Medulla oblongata (tissue), 1 donor: ENCODE measurements at regions not wholly inside any gene's neighbourhood (a gene's known extent, or its start where the extent isn't known, plus 50 kb on each side); places are given as distances from the start of the nearest gene placed in this dataset.
"Not testable (repeated sequence)": the region's sequence is repeated elsewhere in the genome, so short reads cannot be mapped to it uniquely, and the experiment has no call there.

Experiments
- DNase-seq: peaks from one replicate; pipeline ENCODE4 v3.0.0-alpha.2; 2015; ENCODE audit errors: extremely low spot score

GRCh38 chr5:104611135-104611767 lies 1048.7 kb upstream of the NUDT12 start:
- DNase-seq, result peak; percentile 5

- no peak for DNase-seq
Observed at GRCh38 chr5:104606258-104606829, 1043.8 kb upstream of the NUDT12 start.

DNA sequence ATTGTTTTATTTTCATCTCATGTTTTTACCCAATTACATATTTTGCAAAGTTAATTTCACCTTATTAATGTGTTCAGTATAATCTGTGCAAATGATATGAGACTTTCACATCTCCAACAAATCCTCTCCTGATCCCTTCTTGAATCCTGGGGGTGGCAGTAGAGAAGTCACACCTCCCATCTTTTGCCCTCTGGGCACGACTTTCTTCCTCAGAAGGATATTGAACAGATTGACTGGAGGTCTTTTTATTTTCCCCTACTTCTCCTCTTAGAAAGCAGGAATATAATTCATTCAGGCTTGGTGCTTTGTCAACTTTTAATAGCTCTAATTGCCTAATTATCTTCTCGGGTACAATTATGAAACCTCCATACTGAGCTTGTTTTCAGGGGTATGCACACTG lies 1037.1 kb upstream of the NUDT12 start:
- no peak for DNase-seq

DNA sequence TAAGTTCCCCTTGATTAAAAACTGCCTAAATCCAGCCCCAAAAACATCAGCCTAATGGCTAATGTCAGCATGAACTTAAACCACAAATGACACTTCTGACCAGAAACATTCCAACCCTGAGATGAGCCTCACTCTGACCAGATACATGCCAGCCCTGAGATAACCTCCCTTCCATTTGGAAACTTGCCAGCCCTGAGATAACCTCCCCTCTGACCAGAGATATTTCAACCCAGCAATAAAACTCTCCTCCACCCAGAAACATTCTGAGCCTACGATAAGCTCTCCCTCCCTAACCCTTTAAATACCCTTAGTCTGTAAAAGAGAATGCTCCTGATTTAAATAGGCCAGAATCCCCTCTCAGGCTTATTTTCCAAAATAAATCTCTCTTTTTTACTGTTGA lies 1035.7 kb upstream of the NUDT12 start:
- DNase-seq, result no peak

- DNase-seq, result no peak
Observed at GRCh38 chr5:104594850-104595249, 1032.3 kb upstream of the NUDT12 start.

DNA sequence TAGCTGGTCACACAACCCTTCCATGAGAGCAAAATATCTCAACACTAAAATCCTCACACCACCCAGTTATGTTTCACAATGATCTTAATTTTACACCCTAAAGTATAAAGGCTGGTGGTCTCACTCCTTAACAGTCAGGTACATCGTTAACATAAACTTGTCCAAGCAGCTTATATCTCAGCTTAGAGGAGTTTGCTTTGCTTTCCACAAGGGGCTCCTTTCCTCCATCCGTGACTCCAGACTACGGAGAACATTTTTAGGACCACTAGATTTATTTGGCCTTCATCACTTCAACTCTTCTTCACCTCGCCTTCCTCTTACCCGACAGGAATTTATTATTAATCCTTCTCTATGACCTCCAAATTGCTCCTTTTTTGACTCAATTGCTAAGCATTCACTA lies 1014.1 kb upstream of the NUDT12 start:
- no peak for DNase-seq

GRCh38 chr5:104573949-104574709 lies 1011.5 kb upstream of the NUDT12 start:
- peak; percentile 35 for DNase-seq

DNA sequence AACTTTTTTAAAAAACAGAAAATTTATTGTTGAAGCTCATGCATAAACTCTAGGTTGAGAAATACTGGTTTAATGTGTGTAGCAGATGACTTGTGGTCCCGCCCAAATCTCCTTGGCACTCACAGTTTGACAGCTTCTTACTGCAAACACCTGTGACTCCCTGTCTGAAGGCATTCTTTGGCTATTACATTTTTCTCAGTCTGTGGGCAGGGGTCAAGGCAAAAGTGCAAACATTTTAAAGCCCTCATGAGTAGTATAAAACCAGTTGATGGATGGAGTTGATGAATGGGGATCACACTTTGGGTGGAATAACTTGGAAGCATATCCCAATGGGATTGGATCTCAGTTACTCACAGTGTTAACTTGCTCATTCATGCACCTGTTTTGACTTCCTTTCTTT lies 1007.0 kb upstream of the NUDT12 start:
- DNase-seq, result no peak

DNA sequence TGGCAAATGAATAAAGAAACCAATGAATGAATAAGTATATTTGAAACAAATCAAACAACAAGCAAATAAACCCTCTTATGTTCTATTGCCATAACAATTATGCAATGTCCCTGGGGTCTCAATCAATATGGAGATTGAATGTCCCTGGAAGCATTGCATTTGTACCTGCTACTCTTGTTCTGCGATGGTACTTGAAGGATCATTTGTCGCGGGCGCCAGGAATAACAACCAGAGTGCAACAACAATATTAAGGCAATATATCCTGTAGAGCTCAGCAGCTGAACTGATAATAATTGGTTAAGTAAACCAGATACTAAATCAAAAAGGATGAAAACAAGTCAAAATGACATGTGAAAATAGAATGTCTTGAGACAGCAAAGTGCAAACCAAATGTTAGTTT lies 1001.9 kb upstream of the NUDT12 start:
- DNase-seq, result no peak

DNA sequence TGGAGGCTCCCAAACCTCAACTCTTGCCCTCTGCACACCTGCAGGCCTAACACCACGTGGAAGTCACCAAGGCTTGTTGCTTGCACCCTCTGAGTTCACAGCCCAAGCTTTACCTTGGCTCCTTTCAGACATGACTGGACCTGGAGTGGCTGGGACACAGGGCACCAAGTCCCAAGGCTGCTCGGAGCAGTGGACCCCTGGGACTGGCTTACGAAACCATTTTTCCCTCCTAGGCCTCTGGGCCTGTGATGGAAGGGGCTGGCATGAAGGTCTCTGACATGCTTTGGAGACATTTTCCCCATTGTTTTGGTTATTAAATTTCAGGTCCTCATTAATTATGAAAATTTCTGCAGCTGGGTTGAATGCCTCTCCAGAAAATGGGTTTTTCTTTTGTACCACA lies 994.4 kb upstream of the NUDT12 start:
- no peak for DNase-seq

DNA sequence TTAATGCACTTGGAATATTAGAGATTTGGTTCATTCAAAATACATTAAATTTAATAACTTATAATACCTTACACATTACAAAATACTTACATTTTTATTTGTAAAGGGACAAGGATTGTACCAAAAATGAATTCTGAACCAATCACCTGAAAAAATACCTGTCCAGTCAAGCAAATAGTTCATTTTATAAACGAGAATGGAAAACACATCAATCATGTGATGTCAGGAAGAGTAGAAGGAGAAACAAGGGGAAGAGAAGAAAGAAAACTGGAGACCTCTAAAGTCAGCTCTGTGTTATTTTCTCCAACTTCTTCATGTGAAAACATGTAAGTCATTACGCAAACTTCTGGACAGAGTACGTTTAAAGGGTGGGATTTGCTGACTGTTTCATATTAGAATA lies 989.0 kb upstream of the NUDT12 start:
- DNase-seq, result no peak

DNA sequence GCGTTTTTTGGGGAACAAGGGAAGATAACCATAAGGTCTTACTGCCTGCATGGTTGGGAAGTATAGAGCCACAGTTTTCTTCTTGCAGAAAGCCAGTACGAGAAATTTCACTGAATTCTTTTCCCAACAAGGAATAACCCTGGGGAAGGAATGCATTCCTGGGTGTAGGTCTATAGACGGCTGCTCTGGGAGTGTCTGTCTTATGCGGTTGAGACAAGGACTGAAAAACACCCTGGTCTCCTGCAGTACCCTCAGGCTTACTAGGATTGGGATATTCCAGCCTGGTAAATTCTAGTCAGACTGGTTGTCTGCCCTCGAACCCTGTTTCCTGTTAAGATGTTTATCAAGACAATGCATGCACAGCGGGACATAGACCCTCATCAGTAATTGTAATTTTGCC lies 984.3 kb upstream of the NUDT12 start:
- DNase-seq, result not testable (repeated sequence)

- no peak for DNase-seq
Observed at GRCh38 chr5:104541141-104541785, 978.7 kb upstream of the NUDT12 start.

GRCh38 chr5:104540448-104540847 lies 977.9 kb upstream of the NUDT12 start:
- DNase-seq, result no peak

DNA sequence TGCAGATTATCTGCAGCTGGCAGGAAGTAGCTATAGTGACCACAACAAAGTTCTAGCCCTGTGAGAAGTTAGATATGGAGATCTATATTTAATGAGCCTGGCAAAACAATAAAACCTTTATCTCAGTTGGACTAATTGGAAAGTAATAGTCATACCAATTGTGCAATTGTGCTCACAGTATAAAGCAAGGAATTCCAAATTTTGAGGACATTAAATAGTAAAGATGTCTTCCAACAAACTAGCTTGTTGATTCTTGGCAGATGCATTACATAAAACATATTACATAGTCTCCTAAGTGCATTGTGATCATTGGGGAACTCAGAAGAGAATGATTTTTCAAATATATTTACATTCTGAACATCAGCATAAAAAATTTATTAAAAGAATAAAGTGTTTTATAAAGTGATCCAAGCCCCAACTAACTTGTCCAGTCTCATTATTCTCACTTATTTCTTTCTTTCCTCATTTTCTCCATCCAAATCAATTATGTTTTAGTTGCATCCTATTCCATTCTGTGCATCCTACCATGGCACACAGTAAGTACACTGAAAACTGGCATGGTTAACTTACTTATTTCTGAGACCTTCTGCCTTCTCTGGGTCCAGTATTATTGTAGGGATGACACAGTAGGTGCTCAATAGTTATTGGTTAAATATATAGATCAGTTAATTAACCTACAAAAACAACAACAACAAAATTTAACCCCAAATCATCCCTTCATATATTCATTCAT lies 977.2 kb upstream of the NUDT12 start:
- DNase-seq, result no peak

GRCh38 chr5:104538734-104539133 lies 976.1 kb upstream of the NUDT12 start:
- DNase-seq, result no peak

DNA sequence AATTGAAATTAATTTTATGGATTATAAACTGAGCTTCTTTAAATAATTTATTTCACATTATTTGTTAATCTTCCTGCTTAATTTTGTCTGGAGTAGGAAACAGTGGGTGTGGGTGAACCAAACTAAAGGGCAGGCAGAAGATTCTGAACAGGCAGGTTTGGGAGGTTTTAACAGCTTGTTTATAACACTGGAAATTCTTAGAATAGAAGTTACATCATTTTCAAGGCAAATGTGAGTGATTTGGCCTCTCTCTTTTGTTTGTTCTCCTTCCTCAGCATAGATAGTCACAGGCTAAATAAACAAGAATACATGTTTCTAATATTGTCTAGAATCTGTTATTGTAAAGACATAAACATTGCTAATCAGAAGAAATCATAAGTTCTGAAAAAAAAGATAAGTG lies 970.9 kb upstream of the NUDT12 start:
- DNase-seq, result no peak

- no peak for DNase-seq
Observed at GRCh38 chr5:104526866-104527265, 964.3 kb upstream of the NUDT12 start.

- no peak for DNase-seq
Observed at GRCh38 chr5:104513640-104514072, 951.1 kb upstream of the NUDT12 start.

DNA sequence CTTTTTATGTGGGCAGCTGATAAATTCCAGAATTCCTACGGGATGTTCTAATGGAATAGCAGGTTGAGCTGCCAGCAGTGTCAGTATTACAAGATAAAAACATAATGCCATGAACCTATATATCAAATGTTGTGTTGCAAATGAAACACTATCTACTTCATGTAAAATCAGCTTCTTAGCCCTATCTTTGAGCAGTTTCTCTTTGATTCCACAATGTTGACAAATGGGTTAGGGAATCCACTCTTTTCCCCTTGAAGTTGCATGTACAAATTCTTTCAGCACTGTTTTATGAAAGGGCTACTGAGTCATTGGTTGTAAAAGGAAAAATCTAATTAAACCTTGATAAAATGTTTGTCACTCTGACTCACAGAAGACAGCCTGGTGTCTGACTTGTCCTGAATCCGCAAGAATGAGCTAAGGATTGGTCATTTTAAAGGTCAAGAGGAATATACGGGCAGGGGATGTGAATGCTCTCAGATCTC lies 950.6 kb upstream of the NUDT12 start:
- DNase-seq, result no peak

DNA sequence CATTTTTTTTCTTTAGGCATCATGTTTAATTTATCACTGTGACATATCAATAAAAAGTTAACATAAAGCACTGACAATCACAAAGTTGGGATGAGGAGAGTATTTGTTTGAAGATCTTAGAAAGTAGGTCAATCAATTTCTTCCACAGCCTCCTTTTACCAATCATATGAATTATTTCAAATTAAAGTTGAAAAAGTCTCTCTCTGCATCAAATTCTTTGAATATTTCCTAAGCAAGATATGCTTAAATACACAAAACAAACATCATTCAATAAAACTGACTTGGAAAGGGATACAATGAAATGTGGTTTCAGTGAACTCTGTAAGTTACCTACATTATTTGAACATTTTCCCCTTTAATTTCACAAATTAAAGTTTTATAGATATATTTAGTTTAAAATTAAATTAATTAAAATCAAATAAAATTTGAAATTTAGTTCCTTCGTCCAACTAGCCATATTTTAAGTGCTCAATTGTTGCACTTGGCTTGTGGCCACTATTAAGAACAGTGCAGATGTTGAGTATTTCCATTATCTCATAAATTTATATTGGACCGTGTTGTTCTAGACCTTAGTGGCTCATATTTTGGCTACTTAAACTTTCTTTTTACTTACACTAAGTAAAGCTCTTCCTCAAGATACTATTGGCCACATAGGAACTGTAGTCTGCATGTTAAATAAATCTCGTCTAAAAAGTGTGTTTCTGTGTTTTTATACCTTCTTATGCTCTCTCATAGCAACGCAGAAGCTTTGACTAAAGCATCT lies 949.7 kb upstream of the NUDT12 start:
- no peak for DNase-seq
